ENCODE measurements at regions not wholly inside any gene's neighbourhood (a gene's known extent, or its start where the extent isn't known, plus 50 kb on each side); places are given as distances from the start of the nearest gene placed in this dataset.

DNA sequence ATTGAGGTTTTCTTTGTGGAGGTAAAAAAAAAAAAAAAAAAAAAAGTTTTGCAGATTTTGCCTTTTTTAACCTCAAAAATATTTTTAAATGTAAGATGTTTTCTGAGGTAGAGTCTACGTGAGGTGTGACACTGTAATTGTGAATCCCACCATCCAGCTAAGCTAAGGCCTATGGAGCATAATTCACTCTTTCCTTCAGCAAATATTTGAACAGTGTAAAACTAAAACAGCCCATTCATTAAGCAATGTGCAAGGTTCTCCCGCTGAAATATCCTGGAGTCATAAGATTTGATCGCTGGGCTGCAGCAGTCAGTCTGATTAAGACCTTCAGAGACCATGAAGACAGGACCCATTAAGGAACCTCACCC is 105.1 kb downstream of the HNRNPLL start:
- in situ Hi-C loops (cut with MboI): no loop called here
- Histone ChIP-seq H2AFZ (ENCODE audit: control insufficient read depth, low read depth, low read length) (no peak overlapping the region), H4K20me1 (ENCODE audit: control insufficient read depth, insufficient read depth) (no peaks in the 10 kb centered on the region), H3K4me1 (ENCODE audit: control insufficient read depth, insufficient read depth, low read length) (peaks cover 7% of the 10 kb centered on the region), H3K27me3 (replicated peaks in 1 of 2; ENCODE audit: control insufficient read depth in 2 of 2, insufficient read depth in 2 of 2, low read length in 1 of 2) (no peaks in the 10 kb centered on the region), H3K9me3 (replicated peaks; ENCODE audit: control insufficient read depth, insufficient read depth, low read length) (peaks cover 2% of the 10 kb centered on the region; the same call in 2 of the 3 replicates), H3K27ac (ENCODE audit: control insufficient read depth, insufficient read depth) (no peak overlapping the region), H3K79me2 (ENCODE audit: control insufficient read depth, insufficient read depth, low read length) (no peaks in the 10 kb centered on the region), H3K36me3 (ENCODE audit: control insufficient read depth in 2 of 2, insufficient read depth in 2 of 2, low read length in 1 of 2) (no peaks in the 10 kb centered on the region), H3K9ac (ENCODE audit: control insufficient read depth, insufficient read depth, low read length) (no peak overlapping the region), H3K4me3 (no peak overlapping the region), H3K4me2 (ENCODE audit: control insufficient read depth, insufficient read depth) (no peak overlapping the region)
- TF ChIP-seq, protein P1, sequence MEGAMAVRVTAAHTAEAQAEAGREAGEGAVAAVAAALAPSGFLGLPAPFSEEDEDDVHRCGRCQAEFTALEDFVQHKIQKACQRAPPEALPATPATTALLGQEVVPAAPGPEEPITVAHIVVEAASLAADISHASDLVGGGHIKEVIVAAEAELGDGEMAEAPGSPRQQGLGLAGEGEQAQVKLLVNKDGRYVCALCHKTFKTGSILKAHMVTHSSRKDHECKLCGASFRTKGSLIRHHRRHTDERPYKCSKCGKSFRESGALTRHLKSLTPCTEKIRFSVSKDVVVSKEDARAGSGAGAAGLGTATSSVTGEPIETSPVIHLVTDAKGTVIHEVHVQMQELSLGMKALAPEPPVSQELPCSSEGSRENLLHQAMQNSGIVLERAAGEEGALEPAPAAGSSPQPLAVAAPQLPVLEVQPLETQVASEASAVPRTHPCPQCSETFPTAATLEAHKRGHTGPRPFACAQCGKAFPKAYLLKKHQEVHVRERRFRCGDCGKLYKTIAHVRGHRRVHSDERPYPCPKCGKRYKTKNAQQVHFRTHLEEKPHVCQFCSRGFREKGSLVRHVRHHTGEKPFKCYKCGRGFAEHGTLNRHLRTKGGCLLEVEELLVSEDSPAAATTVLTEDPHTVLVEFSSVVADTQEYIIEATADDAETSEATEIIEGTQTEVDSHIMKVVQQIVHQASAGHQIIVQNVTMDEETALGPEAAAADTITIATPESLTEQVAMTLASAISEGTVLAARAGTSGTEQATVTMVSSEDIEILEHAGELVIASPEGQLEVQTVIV (IDR thresholded peaks at IDR 0.05; ENCODE audit: borderline replicate concordance, partially characterized antibody): no peak
- no peak for TF ChIP-seq NR2C1 (IDR thresholded peaks at IDR 0.05)
- no peak for TF ChIP-seq MYB (IDR thresholded peaks at IDR 0.05; ENCODE audit: borderline replicate concordance, low read depth, low read length)
- TF ChIP-seq ESRRA (IDR thresholded peaks at IDR 0.05; ENCODE audit: low read length): no peak
- no peak for TF ChIP-seq SUZ12 (IDR thresholded peaks at IDR 0.05; ENCODE audit: unreplicated experiment)
- no peak for TF ChIP-seq TARDBP (IDR thresholded peaks at IDR 0.05; ENCODE audit: borderline replicate concordance)
- no peak for TF ChIP-seq CHD2 (IDR thresholded peaks at IDR 0.05; ENCODE audit: borderline replicate concordance, low read depth, low read length)
- TF ChIP-seq BRCA1 (IDR thresholded peaks at IDR 0.05; ENCODE audit: low read depth, low read length): no peak
- TF ChIP-seq, protein P2, sequence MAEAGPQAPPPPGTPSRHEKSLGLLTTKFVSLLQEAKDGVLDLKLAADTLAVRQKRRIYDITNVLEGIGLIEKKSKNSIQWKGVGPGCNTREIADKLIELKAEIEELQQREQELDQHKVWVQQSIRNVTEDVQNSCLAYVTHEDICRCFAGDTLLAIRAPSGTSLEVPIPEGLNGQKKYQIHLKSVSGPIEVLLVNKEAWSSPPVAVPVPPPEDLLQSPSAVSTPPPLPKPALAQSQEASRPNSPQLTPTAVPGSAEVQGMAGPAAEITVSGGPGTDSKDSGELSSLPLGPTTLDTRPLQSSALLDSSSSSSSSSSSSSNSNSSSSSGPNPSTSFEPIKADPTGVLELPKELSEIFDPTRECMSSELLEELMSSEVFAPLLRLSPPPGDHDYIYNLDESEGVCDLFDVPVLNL (IDR thresholded peaks at IDR 0.05; ENCODE audit: low read depth, low read length): no peak
- no peak for TF ChIP-seq TCF3 (IDR thresholded peaks at IDR 0.05; ENCODE audit: borderline replicate concordance, insufficient read depth, low read depth, low read length)
- TF ChIP-seq SIX5 (IDR thresholded peaks at IDR 0.05; ENCODE audit: low read depth, low read length, severe bottlenecking): no peak
- CTCF ChIA-PET: interaction anchor here (0.6 to 3.1 kb wide), 5 partner anchors 8 to 244 kb away, joined by 3 to 19 read pairs (median 3); no protein-coding TSS in a partner anchor
- SMC1A ChIA-PET (ENCODE audit: uncharacterized antibody, unreplicated experiment): interaction anchor here (3.8 kb wide), 1 partner anchor 11 kb away, joined by 16 read pairs; no protein-coding TSS in a partner anchor
- ATAC-seq (no peak), FAIRE-seq (no peak), DNase-seq (ENCODE audit: low read depth, low spot score) (no peak)
- RAD21 ChIA-PET (ENCODE audit: unreplicated experiment): no interaction called here
- intact Hi-C loops (cut with micrococcal nuclease; ENCODE audit: unreplicated experiment): no loop called here
- POLR2A ChIA-PET: interaction anchor here (0.5 to 0.7 kb wide), 2 partner anchors 28 to 197 kb away, joined by 3 to 5 read pairs; no protein-coding TSS in a partner anchor
- no TSS peak for BruUV-seq (replicated peaks)
- 64% methylated on average over 3 of the region's 3 CpGs for WGBS (ENCODE audit: insufficient coverage, insufficient replicate concordance, low lambda C conversion rate, missing lambda C conversion rate)
